ENCODE measurements at regions not wholly inside any gene's neighbourhood (a gene's known extent, or its start where the extent isn't known, plus 50 kb on each side); places are given as distances from the start of the nearest gene placed in this dataset.

- no peak for DNase-seq
- Histone ChIP-seq H3K36me3 (no peaks in the 10 kb centered on the region), H3K4me3 (no peak overlapping the region), H3K4me1 (no peaks in the 10 kb centered on the region), H3K27me3 (no peaks in the 10 kb centered on the region), H3K9me3 (no peaks in the 10 kb centered on the region), H3K27ac (no peak overlapping the region)
- intact Hi-C loops (cut with DNase I; ENCODE audit: low total_unique reads), result no loop called here
- whole genome bisulfite sequencing, 2 donors (ENCODE audit: low coverage in 1 of 2), result 30 to 47% methylated on average over 1 of the region's 1 CpG
- TF ChIP-seq POLR2A (IDR thresholded peaks at IDR 0.05) (no peak), CTCF (IDR thresholded peaks at IDR 0.05) (no peak), POLR2AphosphoS5 (IDR thresholded peaks at IDR 0.05) (no peak)
- in situ Hi-C loops (cut with MboI; ENCODE audit: low pct_ligation_motif_present in 1 of 4, low pct_unique_long_range_greater_than_20kb in 1 of 4, low sequenced_read_pairs in 3 of 4), result no loop called here
Measured at GRCh38 chr5:164439799-164440198, 934.4 kb downstream of the MAT2B start.

- intact Hi-C loops (cut with DNase I; ENCODE audit: low total_unique reads), result no loop called here
- no peak overlapping the region for H3K4me3 ChIP-seq
- H3K36me3 ChIP-seq, result no peaks in the 10 kb centered on the region
- H3K27ac ChIP-seq, result no peak overlapping the region
- H3K4me1 ChIP-seq, result no peaks in the 10 kb centered on the region
- no peaks in the 10 kb centered on the region for H3K27me3 ChIP-seq
- in situ Hi-C loops (cut with MboI; ENCODE audit: low pct_ligation_motif_present in 1 of 4, low pct_unique_long_range_greater_than_20kb in 1 of 4, low sequenced_read_pairs in 3 of 4), result no loop called here
- no peak for DNase-seq
- TF ChIP-seq EP300 (IDR thresholded peaks at IDR 0.05; ENCODE audit: low read depth) (no peak), POLR2A (IDR thresholded peaks at IDR 0.05) (no peak), POLR2AphosphoS5 (IDR thresholded peaks at IDR 0.05) (no peak), CTCF (IDR thresholded peaks at IDR 0.05) (no peak)
- no peaks in the 10 kb centered on the region for H3K9me3 ChIP-seq
- WGBS, 2 donors (ENCODE audit: low coverage in 1 of 2), result 40 to 85% methylated on average over 1 of the region's 1 CpG
Measured at GRCh38 chr5:164449460-164449859, 944.0 kb downstream of the MAT2B start.

GRCh38 chr5:164466033-164466432 lies 960.6 kb downstream of the MAT2B start:
- no peak for TF ChIP-seq POLR2A (IDR thresholded peaks at IDR 0.05)
- no peak for TF ChIP-seq CTCF (IDR thresholded peaks at IDR 0.05)
- TF ChIP-seq EP300 (IDR thresholded peaks at IDR 0.05; ENCODE audit: low read depth), result no peak
- no peak for TF ChIP-seq POLR2AphosphoS5 (IDR thresholded peaks at IDR 0.05)
- intact Hi-C loops (cut with DNase I; ENCODE audit: low total_unique reads) (no loop called here), in situ Hi-C loops (cut with MboI; ENCODE audit: low pct_ligation_motif_present in 1 of 4, low pct_unique_long_range_greater_than_20kb in 1 of 4, low sequenced_read_pairs in 3 of 4) (no loop called here)

GRCh38 chr5:164470312-164470711 lies 964.9 kb downstream of the MAT2B start:
- intact Hi-C loops (cut with DNase I; ENCODE audit: low total_unique reads), result no loop called here
- H3K27me3 ChIP-seq, result no peaks in the 10 kb centered on the region
- H3K4me3 ChIP-seq, result no peak overlapping the region
- 71 to 100% methylated on average over 1 of the region's 1 CpG for WGBS, 2 donors (ENCODE audit: low coverage in 1 of 2)
- H3K4me1 ChIP-seq, result no peaks in the 10 kb centered on the region
- no peak for DNase-seq
- in situ Hi-C loops (cut with MboI; ENCODE audit: low pct_ligation_motif_present in 1 of 4, low pct_unique_long_range_greater_than_20kb in 1 of 4, low sequenced_read_pairs in 3 of 4), result no loop called here
- no peaks in the 10 kb centered on the region for H3K36me3 ChIP-seq
- no peaks in the 10 kb centered on the region for H3K9me3 ChIP-seq
- TF ChIP-seq POLR2AphosphoS5 (IDR thresholded peaks at IDR 0.05) (no peak), EP300 (IDR thresholded peaks at IDR 0.05; ENCODE audit: low read depth) (no peak), POLR2A (IDR thresholded peaks at IDR 0.05) (no peak), CTCF (IDR thresholded peaks at IDR 0.05) (no peak)
- no peak overlapping the region for H3K27ac ChIP-seq

More at GRCh38 chr5:164466033-164466432, 960.6 kb downstream of the MAT2B start:
- no peak for DNase-seq
- Histone ChIP-seq H3K4me1 (no peaks in the 10 kb centered on the region), H3K27me3 (no peaks in the 10 kb centered on the region), H3K27ac (no peak overlapping the region), H3K4me3 (no peak overlapping the region), H3K9me3 (no peaks in the 10 kb centered on the region), H3K36me3 (no peaks in the 10 kb centered on the region)

Data from transverse colon (tissue), 4 donors.